GM13977 (cell line): ENCODE measurements at regions not wholly inside any gene's neighbourhood (a gene's known extent, or its start where the extent isn't known, plus 50 kb on each side); places are given as distances from the start of the nearest gene placed in this dataset.

Source experiments
- DNase-seq: peaks from one replicate; pipeline ENCODE4 v3.0.0; 2012; ENCODE audit warnings: low spot score
- CTCF ChIP-seq: IDR thresholded peaks from 2 replicates; pipeline ENCODE4 v1.5.1; 2012; ENCODE audit warnings: mild to moderate bottlenecking, control low read depth; ENCODE audit not compliant: insufficient read depth; ENCODE audit errors: extremely low read depth, missing control alignments
- in situ Hi-C: fragments of 300-500 bp; cut with MboI; formaldehyde crosslinking; loops from one replicate; pipeline ENCODE4 v1.12.0; 2022; ENCODE audit warnings: low sequenced_read_pairs, low pct_unique_long_range_greater_than_20kb, mixed read lengths, inconsistent platforms; ENCODE audit not compliant: unreplicated experiment

GRCh38 chr11:119794141-119794665 lies 65.2 kb upstream of the NECTIN1 start:
- no peak for TF ChIP-seq CTCF
- in situ Hi-C loops: no loop called here
- no peak for DNase-seq

GRCh38 chr11:119793335-119793984 lies 64.5 kb upstream of the NECTIN1 start:
- in situ Hi-C loops: no loop called here
- no peak for TF ChIP-seq CTCF
- DNase-seq: no peak

GRCh38 chr11:119791701-119792151 lies 62.7 kb upstream of the NECTIN1 start:
- no peak for DNase-seq
- in situ Hi-C loops: no loop called here
- TF ChIP-seq CTCF: no peak

GRCh38 chr11:119791047-119791446 lies 62.0 kb upstream of the NECTIN1 start:
- in situ Hi-C loops: no loop called here
- DNase-seq: no peak
- TF ChIP-seq CTCF: no peak

GRCh38 chr11:119790476-119790875 lies 61.5 kb upstream of the NECTIN1 start:
- no peak for DNase-seq
- in situ Hi-C loops: no loop called here
- no peak for TF ChIP-seq CTCF

GRCh38 chr11:119789766-119790407 lies 60.9 kb upstream of the NECTIN1 start:
- no peak for DNase-seq
- in situ Hi-C loops: no loop called here
- no peak for TF ChIP-seq CTCF
